ENCODE measurements at regions not wholly inside any gene's neighbourhood (a gene's known extent, or its start where the extent isn't known, plus 50 kb on each side); places are given as distances from the start of the nearest gene placed in this dataset.

DNA sequence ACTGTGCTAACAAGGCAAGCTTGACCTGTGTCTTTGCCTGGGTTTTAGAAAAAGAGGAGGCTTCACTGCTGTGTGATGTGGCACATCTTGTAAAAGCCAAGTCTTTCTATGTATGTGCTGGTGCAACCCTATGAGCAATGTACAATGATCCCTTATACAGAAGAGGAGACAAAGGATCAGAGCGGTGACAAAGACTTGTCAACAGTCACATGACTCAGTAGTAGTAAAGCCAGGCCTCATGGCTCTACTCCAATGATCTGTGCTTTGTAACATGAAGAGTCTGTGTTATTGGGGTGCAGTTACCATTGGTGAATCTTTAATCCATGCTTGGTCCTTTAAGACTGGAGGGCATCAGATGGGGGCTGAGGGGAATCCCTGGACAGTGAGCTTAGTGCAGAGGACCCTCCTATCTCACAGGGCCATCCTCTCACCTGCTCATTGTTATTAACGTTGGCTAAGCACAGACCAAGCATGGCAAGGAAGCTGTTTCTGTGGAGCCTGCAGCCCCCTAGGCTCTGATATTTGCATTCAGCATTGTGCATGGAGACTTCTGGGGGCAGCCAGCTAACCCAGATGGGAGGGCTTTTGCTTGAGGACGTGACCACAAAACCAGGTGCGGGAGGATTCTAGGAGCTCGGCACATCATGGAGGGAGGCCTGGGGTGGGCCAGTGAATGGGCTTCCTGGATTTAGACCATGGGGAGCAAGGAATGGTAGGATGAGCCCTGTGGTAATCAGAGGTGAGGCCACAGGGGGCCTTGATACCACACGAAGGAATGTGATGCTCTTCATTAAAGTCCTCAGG lies 308.8 kb upstream of the ZNF32 start:
- Histone ChIP-seq H3K27me3 (no peaks in the 10 kb centered on the region), H3K9me3 (no peaks in the 10 kb centered on the region), H3K4me3 (no peak overlapping the region), H3K4me1 (no peaks in the 10 kb centered on the region), H3K27ac (no peak overlapping the region), H3K36me3 (no peaks in the 10 kb centered on the region)
- TF ChIP-seq, protein P1, sequence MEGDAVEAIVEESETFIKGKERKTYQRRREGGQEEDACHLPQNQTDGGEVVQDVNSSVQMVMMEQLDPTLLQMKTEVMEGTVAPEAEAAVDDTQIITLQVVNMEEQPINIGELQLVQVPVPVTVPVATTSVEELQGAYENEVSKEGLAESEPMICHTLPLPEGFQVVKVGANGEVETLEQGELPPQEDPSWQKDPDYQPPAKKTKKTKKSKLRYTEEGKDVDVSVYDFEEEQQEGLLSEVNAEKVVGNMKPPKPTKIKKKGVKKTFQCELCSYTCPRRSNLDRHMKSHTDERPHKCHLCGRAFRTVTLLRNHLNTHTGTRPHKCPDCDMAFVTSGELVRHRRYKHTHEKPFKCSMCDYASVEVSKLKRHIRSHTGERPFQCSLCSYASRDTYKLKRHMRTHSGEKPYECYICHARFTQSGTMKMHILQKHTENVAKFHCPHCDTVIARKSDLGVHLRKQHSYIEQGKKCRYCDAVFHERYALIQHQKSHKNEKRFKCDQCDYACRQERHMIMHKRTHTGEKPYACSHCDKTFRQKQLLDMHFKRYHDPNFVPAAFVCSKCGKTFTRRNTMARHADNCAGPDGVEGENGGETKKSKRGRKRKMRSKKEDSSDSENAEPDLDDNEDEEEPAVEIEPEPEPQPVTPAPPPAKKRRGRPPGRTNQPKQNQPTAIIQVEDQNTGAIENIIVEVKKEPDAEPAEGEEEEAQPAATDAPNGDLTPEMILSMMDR (IDR thresholded peaks at IDR 0.05): no peak
- no peak for TF ChIP-seq POLR2A (IDR thresholded peaks at IDR 0.05)
- no peak for DNase-seq

DNA sequence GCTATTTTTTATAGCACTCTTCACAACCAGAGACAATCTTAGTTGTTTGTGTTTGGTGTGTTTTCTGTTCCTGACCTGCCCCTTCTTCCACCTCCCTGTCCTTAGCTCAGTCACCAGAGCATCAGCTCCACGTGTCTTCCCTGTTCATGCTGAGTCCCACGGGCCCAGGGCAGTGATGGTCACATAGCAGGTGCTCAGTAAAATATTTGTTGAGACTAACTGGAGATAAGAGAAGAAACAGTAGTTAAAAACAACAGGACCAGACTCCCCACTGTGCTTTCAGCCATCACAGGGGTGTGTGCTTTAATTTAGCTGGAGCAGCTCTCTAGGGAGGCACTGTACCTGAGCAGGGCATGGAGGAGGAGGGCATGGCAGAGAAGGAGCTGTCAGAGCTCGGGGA lies 307.3 kb upstream of the ZNF32 start:
- no peaks in the 10 kb centered on the region for H3K9me3 ChIP-seq
- DNase-seq: no peak
- no peaks in the 10 kb centered on the region for H3K4me1 ChIP-seq
- no peak overlapping the region for H3K27ac ChIP-seq
- no peaks in the 10 kb centered on the region for H3K27me3 ChIP-seq
- TF ChIP-seq, protein P1 (IDR thresholded peaks at IDR 0.05): no peak
- TF ChIP-seq POLR2A (IDR thresholded peaks at IDR 0.05): no peak
- H3K4me3 ChIP-seq: no peak overlapping the region
- H3K36me3 ChIP-seq: no peaks in the 10 kb centered on the region

DNA sequence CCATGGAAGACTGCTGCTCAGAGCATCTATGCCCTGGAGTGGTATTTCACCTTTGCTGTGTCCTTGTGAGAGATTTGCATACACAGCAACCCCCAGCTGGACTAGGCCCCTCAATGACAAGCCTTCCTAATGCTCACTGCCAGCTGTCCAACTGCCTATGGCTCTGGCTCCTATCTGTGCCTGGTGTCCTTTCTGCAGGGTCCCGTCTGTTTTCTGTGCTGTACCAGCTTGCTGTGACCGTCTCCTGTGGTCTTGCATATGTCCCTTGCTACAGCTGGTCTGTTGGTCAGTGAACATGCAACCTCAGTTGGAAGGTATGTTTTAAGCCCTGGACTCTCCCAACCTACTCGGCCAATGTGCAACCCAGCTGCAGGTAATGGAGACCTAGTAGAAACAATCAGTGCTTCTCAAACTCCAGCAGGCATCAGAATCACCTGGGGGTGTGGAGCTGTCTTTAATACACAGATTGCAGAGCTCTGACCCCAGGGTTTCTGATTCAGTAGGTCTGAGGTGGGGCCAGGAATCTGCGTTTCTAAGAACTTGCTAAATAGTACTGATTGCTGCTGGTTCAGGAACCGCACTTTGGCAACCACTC lies 306.4 kb upstream of the ZNF32 start:
- TF ChIP-seq, protein P1 (IDR thresholded peaks at IDR 0.05): no peak
- TF ChIP-seq POLR2A (IDR thresholded peaks at IDR 0.05): no peak
- H3K4me1 ChIP-seq: no peaks in the 10 kb centered on the region
- no peak overlapping the region for H3K4me3 ChIP-seq
- DNase-seq: no peak
- no peaks in the 10 kb centered on the region for H3K36me3 ChIP-seq
- H3K27ac ChIP-seq: no peak overlapping the region
- no peaks in the 10 kb centered on the region for H3K9me3 ChIP-seq
- H3K27me3 ChIP-seq: no peaks in the 10 kb centered on the region

DNA sequence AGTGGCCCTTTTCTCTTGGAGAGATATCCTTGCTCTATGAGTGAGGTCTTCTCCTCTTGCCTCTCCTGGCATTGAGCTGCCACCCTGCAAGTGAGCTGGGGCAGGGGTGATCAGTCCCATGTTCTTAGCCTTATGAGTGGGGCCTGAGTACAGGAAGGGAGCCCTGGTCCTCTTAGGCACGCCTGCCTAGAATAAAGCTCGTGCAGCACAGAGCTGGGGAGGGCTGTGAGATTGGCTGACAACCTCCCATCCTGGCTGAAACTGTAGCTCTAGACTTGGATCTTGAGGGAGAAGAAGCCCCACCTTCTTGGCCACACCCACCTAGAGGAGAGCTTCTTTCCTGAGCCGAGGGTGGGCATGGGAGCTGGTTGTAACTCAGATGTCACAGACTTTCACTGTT lies 305.0 kb upstream of the ZNF32 start:
- no peak for TF ChIP-seq POLR2A (IDR thresholded peaks at IDR 0.05)
- TF ChIP-seq, protein P1 (IDR thresholded peaks at IDR 0.05): no peak
- H3K4me3 ChIP-seq: no peak overlapping the region
- no peaks in the 10 kb centered on the region for H3K4me1 ChIP-seq
- no peaks in the 10 kb centered on the region for H3K9me3 ChIP-seq
- H3K27ac ChIP-seq: no peak overlapping the region
- DNase-seq: no peak
- no peaks in the 10 kb centered on the region for H3K36me3 ChIP-seq
- H3K27me3 ChIP-seq: no peaks in the 10 kb centered on the region

DNA sequence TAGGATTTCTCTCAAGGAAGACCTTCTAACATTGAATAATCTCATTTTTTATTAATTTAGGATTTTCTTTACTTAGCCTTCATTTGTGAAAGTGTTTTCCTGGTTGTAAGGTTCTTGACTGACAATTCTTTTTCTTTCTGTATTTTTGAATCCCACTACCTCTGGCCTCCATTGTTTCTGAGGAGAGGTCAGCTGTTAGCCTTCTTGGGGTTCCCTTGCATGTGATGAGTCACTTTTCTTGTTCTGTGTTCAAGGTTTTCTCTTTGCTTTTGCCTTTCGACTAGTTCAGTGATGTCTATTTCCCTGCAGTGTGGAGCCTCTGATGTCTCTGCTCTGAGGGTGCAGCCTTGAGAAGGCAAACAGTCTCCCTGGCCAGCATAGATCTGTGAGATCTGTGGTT lies 304.1 kb upstream of the ZNF32 start:
- Histone ChIP-seq H3K27me3 (no peaks in the 10 kb centered on the region), H3K4me1 (no peaks in the 10 kb centered on the region), H3K4me3 (no peak overlapping the region), H3K36me3 (no peaks in the 10 kb centered on the region), H3K9me3 (no peaks in the 10 kb centered on the region), H3K27ac (no peak overlapping the region)
- TF ChIP-seq, protein P1 (IDR thresholded peaks at IDR 0.05): no peak
- TF ChIP-seq POLR2A (IDR thresholded peaks at IDR 0.05): no peak
- DNase-seq: no peak
